GM19025 (cell line): ENCODE measurements at regions not wholly inside any gene's neighbourhood (a gene's known extent, or its start where the extent isn't known, plus 50 kb on each side); places are given as distances from the start of the nearest gene placed in this dataset.
"Not testable (repeated sequence)": the region's sequence is repeated elsewhere in the genome, so short reads cannot be mapped to it uniquely, and the experiment has no call there.

ENCODE experiments used
- ATAC-seq: cut with Tn5 transposase; IDR thresholded peaks from one replicate; pipeline ENCODE4 v1.9.1; 2021; ENCODE audit warnings: mild to moderate bottlenecking, low read depth, moderate library complexity; ENCODE audit not compliant: unreplicated experiment

GRCh38 chr11:115980337-115981103 is 476.3 kb upstream of the CADM1 start:
- no peak for ATAC-seq

GRCh38 chr11:115974703-115975102 is 470.5 kb upstream of the CADM1 start:
- ATAC-seq, result no peak

- ATAC-seq, result not testable (repeated sequence)
Measured at GRCh38 chr11:115967203-115967602, 463.0 kb upstream of the CADM1 start.

GRCh38 chr11:115965767-115966504 is 461.7 kb upstream of the CADM1 start:
- ATAC-seq, result no peak

- ATAC-seq, result no peak
Measured at GRCh38 chr11:115964091-115964490, 459.9 kb upstream of the CADM1 start.

- no peak for ATAC-seq
Measured at GRCh38 chr11:115963156-115963555, 458.9 kb upstream of the CADM1 start.

- no peak for ATAC-seq
Measured at GRCh38 chr11:115961159-115962003, 457.2 kb upstream of the CADM1 start.

GRCh38 chr11:115959081-115959486 is 454.9 kb upstream of the CADM1 start:
- ATAC-seq, result no peak

GRCh38 chr11:115958089-115959000 is 454.1 kb upstream of the CADM1 start:
- ATAC-seq, result no peak

GRCh38 chr11:115955803-115956202 is 451.6 kb upstream of the CADM1 start:
- ATAC-seq, result no peak

- no peak for ATAC-seq
Measured at GRCh38 chr11:115950660-115951059, 446.4 kb upstream of the CADM1 start.

GRCh38 chr11:115944596-115944995 is 440.4 kb upstream of the CADM1 start:
- ATAC-seq, result no peak

- no peak for ATAC-seq
Measured at GRCh38 chr11:115942011-115942410, 437.8 kb upstream of the CADM1 start.

GRCh38 chr11:115941481-115941993 is 437.3 kb upstream of the CADM1 start:
- no peak for ATAC-seq

- no peak for ATAC-seq
Measured at GRCh38 chr11:115941044-115941443, 436.8 kb upstream of the CADM1 start.

- ATAC-seq, result peak; percentile 67
Measured at GRCh38 chr11:115939731-115940421, 435.7 kb upstream of the CADM1 start.

GRCh38 chr11:115939104-115939730 is 435.0 kb upstream of the CADM1 start:
- no peak for ATAC-seq

- no peak for ATAC-seq
Measured at GRCh38 chr11:115933564-115933963, 429.3 kb upstream of the CADM1 start.
